ENCODE measurements at regions not wholly inside any gene's neighbourhood (a gene's known extent, or its start where the extent isn't known, plus 50 kb on each side); places are given as distances from the start of the nearest gene placed in this dataset.

DNA sequence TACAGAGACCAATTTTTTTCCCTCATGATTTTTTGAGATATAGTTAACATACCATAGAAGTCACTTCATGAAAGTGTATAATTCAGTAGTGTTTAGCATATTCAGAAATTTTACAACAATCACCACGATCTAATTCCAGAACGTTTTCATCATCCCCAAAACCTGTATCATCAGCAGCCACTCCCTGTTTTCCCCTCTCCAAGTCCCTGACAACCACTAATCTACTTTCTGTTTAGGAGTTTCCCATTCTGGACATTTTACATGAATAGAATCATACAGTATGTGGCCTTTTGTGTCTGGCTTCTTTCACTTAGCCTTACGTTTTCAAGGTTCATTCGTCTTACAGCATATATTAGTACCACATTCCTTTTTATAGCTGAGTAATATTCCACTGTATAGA is 204.2 kb upstream of the PLD5 start:
- H3K9me3 ChIP-seq: no peaks in the 10 kb centered on the region
- no peak overlapping the region for H3K4me3 ChIP-seq
- DNase-seq (no peak), ATAC-seq (ENCODE audit: low FRiP score in 2 of 2) (no peak)
- no peaks in the 10 kb centered on the region for H3K4me1 ChIP-seq
- H3K27ac ChIP-seq: no peak overlapping the region
- H3K36me3 ChIP-seq: no peaks in the 10 kb centered on the region
- no peaks in the 10 kb centered on the region for H3K27me3 ChIP-seq
- WGBS, 2 donors: 82 to 85% methylated on average over 4 of the region's 4 CpGs
- no peak for TF ChIP-seq POLR2A (IDR thresholded peaks at IDR 0.05)
- TF ChIP-seq, protein P1, sequence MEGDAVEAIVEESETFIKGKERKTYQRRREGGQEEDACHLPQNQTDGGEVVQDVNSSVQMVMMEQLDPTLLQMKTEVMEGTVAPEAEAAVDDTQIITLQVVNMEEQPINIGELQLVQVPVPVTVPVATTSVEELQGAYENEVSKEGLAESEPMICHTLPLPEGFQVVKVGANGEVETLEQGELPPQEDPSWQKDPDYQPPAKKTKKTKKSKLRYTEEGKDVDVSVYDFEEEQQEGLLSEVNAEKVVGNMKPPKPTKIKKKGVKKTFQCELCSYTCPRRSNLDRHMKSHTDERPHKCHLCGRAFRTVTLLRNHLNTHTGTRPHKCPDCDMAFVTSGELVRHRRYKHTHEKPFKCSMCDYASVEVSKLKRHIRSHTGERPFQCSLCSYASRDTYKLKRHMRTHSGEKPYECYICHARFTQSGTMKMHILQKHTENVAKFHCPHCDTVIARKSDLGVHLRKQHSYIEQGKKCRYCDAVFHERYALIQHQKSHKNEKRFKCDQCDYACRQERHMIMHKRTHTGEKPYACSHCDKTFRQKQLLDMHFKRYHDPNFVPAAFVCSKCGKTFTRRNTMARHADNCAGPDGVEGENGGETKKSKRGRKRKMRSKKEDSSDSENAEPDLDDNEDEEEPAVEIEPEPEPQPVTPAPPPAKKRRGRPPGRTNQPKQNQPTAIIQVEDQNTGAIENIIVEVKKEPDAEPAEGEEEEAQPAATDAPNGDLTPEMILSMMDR (IDR thresholded peaks at IDR 0.05): no peak

DNA sequence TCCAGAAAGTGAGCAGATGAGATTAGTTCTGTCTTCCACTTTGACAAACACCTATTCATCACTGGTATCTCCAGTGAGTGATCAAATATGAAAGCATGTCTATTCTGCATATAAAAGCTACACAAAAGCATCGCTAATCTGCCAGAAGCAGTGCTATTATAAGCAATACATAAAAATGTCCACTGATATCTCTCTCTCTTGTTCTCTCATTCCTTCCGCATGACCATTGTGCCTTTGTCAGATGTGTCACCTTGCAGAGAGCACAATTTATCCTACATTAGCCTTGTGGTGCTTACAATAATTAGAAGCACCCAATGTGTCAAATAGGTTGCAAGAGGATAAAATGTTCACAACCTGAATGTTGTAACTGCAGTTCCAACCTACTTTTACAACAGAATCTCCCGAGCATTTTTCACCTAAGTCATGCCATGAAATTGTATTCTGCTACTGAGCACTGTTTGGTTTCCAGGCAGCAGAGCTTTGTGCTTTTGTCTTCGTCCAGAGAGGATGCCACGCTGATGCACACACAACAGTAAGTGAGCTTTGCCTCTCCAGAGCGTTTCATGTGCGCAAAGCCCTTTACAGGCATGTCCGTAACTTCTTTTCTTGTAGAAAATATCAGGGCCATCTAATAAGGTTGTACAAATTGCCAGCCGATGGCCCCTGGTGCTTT is 198.7 kb upstream of the PLD5 start:
- Histone ChIP-seq H3K4me1 (no peaks in the 10 kb centered on the region), H3K36me3 (no peaks in the 10 kb centered on the region), H3K27me3 (no peaks in the 10 kb centered on the region), H3K4me3 (no peak overlapping the region), H3K27ac (no peak overlapping the region), H3K9me3 (no peaks in the 10 kb centered on the region)
- WGBS, 2 donors: 85 to 91% methylated on average over 9 of the region's 9 CpGs
- TF ChIP-seq EP300 (IDR thresholded peaks at IDR 0.05) (no peak), POLR2AphosphoS5 (IDR thresholded peaks at IDR 0.05) (no peak), POLR2A (IDR thresholded peaks at IDR 0.05) (no peak)
- TF ChIP-seq, protein P1 (IDR thresholded peaks at IDR 0.05): no peak
- no peak for ATAC-seq (ENCODE audit: low FRiP score in 2 of 2)
- DNase-seq: no peak

DNA sequence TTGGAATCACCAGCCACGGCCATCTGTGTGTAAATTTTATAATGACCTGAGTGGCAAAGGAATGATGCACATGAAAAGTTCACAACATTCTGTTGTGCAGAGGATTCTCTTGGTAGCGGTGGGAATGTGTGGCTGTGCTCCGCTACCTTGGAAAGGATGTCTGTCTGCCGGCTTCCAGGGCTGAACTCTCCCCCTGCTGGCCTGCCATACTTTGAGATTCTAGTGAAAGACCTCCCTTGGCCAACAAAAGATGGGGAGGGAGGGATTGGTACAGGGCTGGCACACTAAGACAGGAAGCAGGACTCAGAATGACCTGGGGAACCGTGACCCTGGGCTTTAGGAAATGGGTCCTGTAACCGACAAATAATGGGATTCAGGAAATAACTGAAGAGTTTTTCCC is 194.5 kb upstream of the PLD5 start:
- no peak for DNase-seq
- 73 to 76% methylated on average over 6 of the region's 6 CpGs for WGBS, 2 donors
- no peaks in the 10 kb centered on the region for H3K27me3 ChIP-seq
- no peaks in the 10 kb centered on the region for H3K9me3 ChIP-seq
- no peak overlapping the region for H3K4me3 ChIP-seq
- no peaks in the 10 kb centered on the region for H3K4me1 ChIP-seq
- no peaks in the 10 kb centered on the region for H3K36me3 ChIP-seq
- ATAC-seq (ENCODE audit: low FRiP score in 2 of 2): no peak
- H3K27ac ChIP-seq: no peak overlapping the region
- TF ChIP-seq POLR2AphosphoS5 (IDR thresholded peaks at IDR 0.05): no peak
- TF ChIP-seq POLR2A (IDR thresholded peaks at IDR 0.05): no peak

DNA sequence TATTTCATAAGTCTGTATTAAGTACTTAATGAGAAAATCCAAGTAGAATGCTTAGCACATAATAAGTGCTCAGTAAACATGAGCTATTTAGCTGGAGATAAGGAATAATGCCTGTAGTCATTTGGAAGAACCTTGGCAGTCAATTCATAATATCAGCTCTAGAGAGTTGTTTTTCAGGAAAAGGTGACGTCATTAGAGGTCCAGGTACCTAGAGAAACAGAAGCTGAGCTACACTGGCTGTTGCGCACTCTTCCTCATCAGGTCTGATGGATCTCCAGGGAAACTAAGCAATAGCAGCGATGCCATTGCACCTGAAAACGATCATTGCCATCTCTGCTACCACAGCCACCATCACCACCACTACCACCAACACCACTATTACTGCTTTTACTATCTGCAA is 187.8 kb upstream of the PLD5 start:
- ATAC-seq (ENCODE audit: low FRiP score in 2 of 2): no peak
- no peaks in the 10 kb centered on the region for H3K4me1 ChIP-seq
- TF ChIP-seq EP300 (IDR thresholded peaks at IDR 0.05) (no peak), POLR2A (IDR thresholded peaks at IDR 0.05) (no peak), POLR2AphosphoS5 (IDR thresholded peaks at IDR 0.05) (no peak)
- TF ChIP-seq, protein P1 (IDR thresholded peaks at IDR 0.05): no peak
- no peaks in the 10 kb centered on the region for H3K36me3 ChIP-seq
- 70 to 72% methylated on average over 4 of the region's 4 CpGs for WGBS, 2 donors
- no peaks in the 10 kb centered on the region for H3K27me3 ChIP-seq
- H3K4me3 ChIP-seq: no peak overlapping the region
- DNase-seq: no peak
- no peak overlapping the region for H3K27ac ChIP-seq
- no peaks in the 10 kb centered on the region for H3K9me3 ChIP-seq

DNA sequence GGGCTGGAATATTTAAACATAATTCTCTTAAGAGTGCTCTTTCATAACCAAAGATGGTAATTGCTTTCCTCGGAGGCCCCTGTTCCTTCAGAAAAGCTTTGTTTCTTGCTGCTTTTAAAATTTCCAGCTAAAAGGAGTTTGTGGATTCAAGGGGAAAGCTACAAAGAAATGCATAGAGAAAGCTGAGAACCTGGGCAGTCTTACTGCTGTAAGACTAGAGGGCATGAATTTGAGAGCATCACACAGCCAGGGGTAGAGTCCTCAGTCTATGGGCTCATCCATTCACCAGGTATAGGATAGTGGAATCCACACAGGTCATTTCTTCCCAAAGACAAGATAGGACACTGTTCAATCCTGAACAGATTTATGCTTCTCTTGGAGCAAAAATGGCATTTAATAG is 186.3 kb upstream of the PLD5 start:
- DNase-seq: no peak

More for the DNA sequence above, 186.3 kb upstream of the PLD5 start:
- H3K27me3 ChIP-seq: no peaks in the 10 kb centered on the region
- no peak for ATAC-seq (ENCODE audit: low FRiP score in 2 of 2)
- WGBS, 2 donors: 59 to 67% methylated on average over 1 of the region's 1 CpG
- TF ChIP-seq POLR2A (IDR thresholded peaks at IDR 0.05): no peak
- TF ChIP-seq, protein P1 (IDR thresholded peaks at IDR 0.05): no peak
- no peak for TF ChIP-seq POLR2AphosphoS5 (IDR thresholded peaks at IDR 0.05)
- TF ChIP-seq EP300 (IDR thresholded peaks at IDR 0.05): no peak
- no peak overlapping the region for H3K27ac ChIP-seq
- no peaks in the 10 kb centered on the region for H3K36me3 ChIP-seq
- H3K4me1 ChIP-seq: no peaks in the 10 kb centered on the region
- no peaks in the 10 kb centered on the region for H3K9me3 ChIP-seq
- H3K4me3 ChIP-seq: no peak overlapping the region

Data from upper lobe of left lung (tissue), 6 donors.